ENCODE measurements at regions not wholly inside any gene's neighbourhood (a gene's known extent, or its start where the extent isn't known, plus 50 kb on each side); places are given as distances from the start of the nearest gene placed in this dataset.

- H3K4me1 ChIP-seq (ENCODE audit: insufficient read depth, insufficient read length): no peaks in the 10 kb centered on the region
Measured at GRCh38 chr6:93789532-93789931, 370.2 kb upstream of the EPHA7 start.

DNA sequence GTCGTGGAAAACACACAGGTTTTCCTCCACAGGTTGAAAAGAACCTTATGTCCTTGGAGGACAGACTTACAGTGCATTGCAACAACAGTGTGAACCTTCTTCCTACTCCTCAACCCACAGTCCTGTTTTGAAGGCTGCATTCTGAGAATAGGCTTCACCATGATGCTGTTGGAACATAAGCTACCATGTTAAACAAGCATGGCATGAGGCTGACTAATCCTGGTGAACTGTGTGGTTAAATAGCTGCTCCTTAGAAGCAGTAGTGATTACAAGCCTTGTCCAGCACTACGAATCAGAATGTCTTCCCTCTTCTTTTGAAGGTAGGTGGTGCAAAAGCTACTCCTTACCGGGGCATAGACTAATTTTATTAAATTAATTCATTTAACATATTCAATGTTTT is 368.5 kb upstream of the EPHA7 start:
- Histone ChIP-seq H3K4me3 (ENCODE audit: insufficient read length, low read depth) (no peak overlapping the region), H3K9ac (ENCODE audit: insufficient read length, low read depth) (no peak overlapping the region), H3K9me3 (ENCODE audit: insufficient read depth, low read length) (no peaks in the 10 kb centered on the region), H3K36me3 (ENCODE audit: insufficient read depth, insufficient read length, low read length) (no peaks in the 10 kb centered on the region), H3K4me1 (ENCODE audit: insufficient read depth, insufficient read length) (no peaks in the 10 kb centered on the region), H3K27me3 (ENCODE audit: insufficient read depth, insufficient read length) (no peaks in the 10 kb centered on the region)
- DNase-seq (ENCODE audit: low read depth, low spot score): no peak
- TF ChIP-seq ZNF274 (IDR thresholded peaks at IDR 0.05; ENCODE audit: low read depth, low read length): no peak
- no peak for TF ChIP-seq YY1 (IDR thresholded peaks at IDR 0.05; ENCODE audit: insufficient read depth, insufficient read length)
- TF ChIP-seq SUZ12 (IDR thresholded peaks at IDR 0.05; ENCODE audit: extremely low read depth, insufficient read depth, insufficient read length): no peak

More at GRCh38 chr6:93789532-93789931, 370.2 kb upstream of the EPHA7 start:
- Histone ChIP-seq H3K36me3 (ENCODE audit: insufficient read depth, insufficient read length, low read length) (no peaks in the 10 kb centered on the region), H3K9ac (ENCODE audit: insufficient read length, low read depth) (no peak overlapping the region), H3K4me3 (ENCODE audit: insufficient read length, low read depth) (no peak overlapping the region), H3K9me3 (ENCODE audit: insufficient read depth, low read length) (no peaks in the 10 kb centered on the region), H3K27me3 (ENCODE audit: insufficient read depth, insufficient read length) (no peaks in the 10 kb centered on the region)
- DNase-seq (ENCODE audit: low read depth, low spot score): no peak
- TF ChIP-seq SUZ12 (IDR thresholded peaks at IDR 0.05; ENCODE audit: extremely low read depth, insufficient read depth, insufficient read length) (no peak), YY1 (IDR thresholded peaks at IDR 0.05; ENCODE audit: insufficient read depth, insufficient read length) (no peak), ZNF274 (IDR thresholded peaks at IDR 0.05; ENCODE audit: low read depth, low read length) (no peak)

GRCh38 chr6:93786474-93787330 is 367.3 kb upstream of the EPHA7 start:
- peak; percentile 73 for DNase-seq (ENCODE audit: low read depth, low spot score)
- H3K9ac ChIP-seq (ENCODE audit: insufficient read length, low read depth): no peak overlapping the region
- H3K4me1 ChIP-seq (ENCODE audit: insufficient read depth, insufficient read length): no peaks in the 10 kb centered on the region

DNA sequence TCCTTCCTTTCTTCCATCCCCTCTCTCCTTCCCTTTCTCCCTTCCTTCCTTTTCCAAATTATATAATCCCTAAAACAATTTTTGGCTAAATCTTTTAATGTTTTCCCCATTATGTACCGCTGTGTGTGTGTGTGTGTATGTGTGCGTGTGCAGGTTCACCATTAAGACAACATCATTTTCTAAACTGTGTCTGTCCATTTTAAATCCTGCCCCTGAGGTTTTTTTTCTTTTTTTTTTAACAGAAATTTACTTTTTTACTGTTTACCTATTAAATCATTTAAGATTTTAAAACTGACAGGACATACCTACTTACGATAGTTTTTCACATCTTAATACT is 366.3 kb upstream of the EPHA7 start:
- Histone ChIP-seq H3K9me3 (ENCODE audit: insufficient read depth, low read length) (no peaks in the 10 kb centered on the region), H3K4me3 (ENCODE audit: insufficient read length, low read depth) (no peak overlapping the region), H3K4me1 (ENCODE audit: insufficient read depth, insufficient read length) (no peaks in the 10 kb centered on the region), H3K27me3 (ENCODE audit: insufficient read depth, insufficient read length) (no peaks in the 10 kb centered on the region), H3K9ac (ENCODE audit: insufficient read length, low read depth) (no peak overlapping the region), H3K36me3 (ENCODE audit: insufficient read depth, insufficient read length, low read length) (no peaks in the 10 kb centered on the region)
- no peak for DNase-seq (ENCODE audit: low read depth, low spot score)
- TF ChIP-seq ZNF274 (IDR thresholded peaks at IDR 0.05; ENCODE audit: low read depth, low read length): no peak
- no peak for TF ChIP-seq SUZ12 (IDR thresholded peaks at IDR 0.05; ENCODE audit: extremely low read depth, insufficient read depth, insufficient read length)
- TF ChIP-seq YY1 (IDR thresholded peaks at IDR 0.05; ENCODE audit: insufficient read depth, insufficient read length): no peak

More at GRCh38 chr6:93786474-93787330, 367.3 kb upstream of the EPHA7 start:
- Histone ChIP-seq H3K4me3 (ENCODE audit: insufficient read length, low read depth) (no peak overlapping the region), H3K27me3 (ENCODE audit: insufficient read depth, insufficient read length) (no peaks in the 10 kb centered on the region), H3K9me3 (ENCODE audit: insufficient read depth, low read length) (no peaks in the 10 kb centered on the region), H3K36me3 (ENCODE audit: insufficient read depth, insufficient read length, low read length) (no peaks in the 10 kb centered on the region)
- TF ChIP-seq ZNF274 (IDR thresholded peaks at IDR 0.05; ENCODE audit: low read depth, low read length) (no peak), YY1 (IDR thresholded peaks at IDR 0.05; ENCODE audit: insufficient read depth, insufficient read length) (no peak), SUZ12 (IDR thresholded peaks at IDR 0.05; ENCODE audit: extremely low read depth, insufficient read depth, insufficient read length) (no peak)

DNA sequence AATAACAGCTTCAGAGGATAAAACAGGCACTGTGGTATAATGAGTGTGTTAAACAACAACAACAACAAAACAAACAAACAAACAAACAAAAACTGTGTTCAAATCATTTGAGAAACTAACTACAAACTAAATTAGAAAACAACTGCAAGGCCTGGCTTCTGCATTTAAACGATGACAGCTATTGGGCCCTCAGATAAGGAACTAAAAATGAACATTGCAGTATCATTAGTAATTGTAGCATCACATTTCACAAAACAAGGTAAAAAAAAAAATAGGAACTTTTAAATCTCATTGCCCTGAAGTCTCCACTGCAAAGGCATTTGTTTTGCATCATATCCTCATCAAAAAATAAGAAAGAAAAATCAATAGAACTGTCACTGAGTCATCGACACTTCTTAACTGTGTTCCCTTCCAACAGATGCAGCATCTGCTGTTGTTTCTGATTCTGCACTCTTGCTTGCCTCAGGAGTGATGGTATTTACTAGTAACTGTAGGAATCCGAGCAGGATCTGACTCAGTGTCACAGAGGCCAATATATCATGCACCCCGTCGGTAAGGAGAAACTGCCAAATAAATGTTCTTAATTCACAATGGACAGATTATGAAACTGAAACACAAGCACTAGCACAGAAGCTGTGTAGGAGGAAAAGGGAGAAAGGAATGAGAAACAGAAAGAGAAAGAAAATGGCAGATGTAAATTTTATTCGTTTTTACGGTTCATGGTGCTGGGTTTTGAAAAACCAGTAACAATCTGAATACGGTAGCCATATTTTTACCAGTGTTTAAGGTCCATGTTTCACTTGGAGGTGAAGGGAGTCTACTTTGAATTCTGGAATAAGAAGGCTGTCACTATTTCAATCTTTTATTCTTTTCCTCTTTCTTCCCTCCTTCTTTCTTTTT is 365.7 kb upstream of the EPHA7 start:
- DNase-seq (ENCODE audit: low read depth, low spot score): no peak

DNA sequence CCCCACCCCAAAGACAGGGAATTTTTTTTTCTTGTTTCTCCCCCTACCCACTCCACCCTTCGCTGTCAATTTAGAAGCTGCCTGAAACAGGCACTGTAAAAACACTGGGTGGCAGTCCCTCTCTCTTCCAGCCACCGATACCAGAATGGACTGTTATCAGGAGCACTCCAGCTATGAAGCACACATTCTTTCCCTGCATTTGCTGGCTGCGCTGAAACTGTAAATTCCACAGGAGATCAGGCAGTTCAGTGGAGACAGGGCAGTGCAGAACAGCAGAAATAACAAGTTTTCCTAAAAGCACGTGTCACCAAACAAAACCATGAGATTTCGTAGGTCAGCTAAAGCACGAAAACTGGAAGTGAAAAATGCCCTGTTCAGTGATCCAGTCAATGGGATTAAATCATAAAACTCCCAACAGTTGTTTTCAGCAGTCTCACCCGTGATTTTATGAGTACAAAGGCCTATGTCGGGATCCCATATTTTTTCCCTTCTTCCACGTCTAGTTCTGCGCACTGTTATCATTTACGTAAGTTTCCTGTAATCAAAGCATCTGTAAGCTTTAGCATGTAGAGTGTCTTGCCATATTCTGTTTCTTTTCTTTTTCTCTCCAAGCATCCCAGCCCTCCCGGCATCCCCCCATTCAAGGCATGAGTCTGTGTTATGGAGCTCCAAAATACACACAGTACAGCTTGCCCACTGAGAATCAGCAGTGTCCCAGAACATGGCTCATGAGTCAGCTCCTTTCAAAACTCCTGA is 359.9 kb upstream of the EPHA7 start:
- Histone ChIP-seq H3K4me1 (ENCODE audit: insufficient read depth, insufficient read length) (no peaks in the 10 kb centered on the region), H3K9me3 (ENCODE audit: insufficient read depth, low read length) (no peaks in the 10 kb centered on the region), H3K9ac (ENCODE audit: insufficient read length, low read depth) (no peak overlapping the region), H3K27me3 (ENCODE audit: insufficient read depth, insufficient read length) (no peaks in the 10 kb centered on the region), H3K36me3 (ENCODE audit: insufficient read depth, insufficient read length, low read length) (no peaks in the 10 kb centered on the region), H3K4me3 (ENCODE audit: insufficient read length, low read depth) (no peak overlapping the region)
- TF ChIP-seq SUZ12 (IDR thresholded peaks at IDR 0.05; ENCODE audit: extremely low read depth, insufficient read depth, insufficient read length): no peak
- TF ChIP-seq YY1 (IDR thresholded peaks at IDR 0.05; ENCODE audit: insufficient read depth, insufficient read length): no peak
- no peak for TF ChIP-seq ZNF274 (IDR thresholded peaks at IDR 0.05; ENCODE audit: low read depth, low read length)
- DNase-seq (ENCODE audit: low read depth, low spot score): no peak

More for the DNA sequence above, 365.7 kb upstream of the EPHA7 start:
- no peak overlapping the region for H3K9ac ChIP-seq (ENCODE audit: insufficient read length, low read depth)
- H3K4me1 ChIP-seq (ENCODE audit: insufficient read depth, insufficient read length): no peaks in the 10 kb centered on the region
- no peak for TF ChIP-seq YY1 (IDR thresholded peaks at IDR 0.05; ENCODE audit: insufficient read depth, insufficient read length)
- no peak for TF ChIP-seq ZNF274 (IDR thresholded peaks at IDR 0.05; ENCODE audit: low read depth, low read length)
- TF ChIP-seq SUZ12 (IDR thresholded peaks at IDR 0.05; ENCODE audit: extremely low read depth, insufficient read depth, insufficient read length): no peak
- H3K27me3 ChIP-seq (ENCODE audit: insufficient read depth, insufficient read length): no peaks in the 10 kb centered on the region
- H3K9me3 ChIP-seq (ENCODE audit: insufficient read depth, low read length): no peaks in the 10 kb centered on the region
- H3K36me3 ChIP-seq (ENCODE audit: insufficient read depth, insufficient read length, low read length): no peaks in the 10 kb centered on the region
- H3K4me3 ChIP-seq (ENCODE audit: insufficient read length, low read depth): no peak overlapping the region

Measured in NT2/D1 (cell line).